ENCODE measurements at regions not wholly inside any gene's neighbourhood (a gene's known extent, or its start where the extent isn't known, plus 50 kb on each side); places are given as distances from the start of the nearest gene placed in this dataset.

DNA sequence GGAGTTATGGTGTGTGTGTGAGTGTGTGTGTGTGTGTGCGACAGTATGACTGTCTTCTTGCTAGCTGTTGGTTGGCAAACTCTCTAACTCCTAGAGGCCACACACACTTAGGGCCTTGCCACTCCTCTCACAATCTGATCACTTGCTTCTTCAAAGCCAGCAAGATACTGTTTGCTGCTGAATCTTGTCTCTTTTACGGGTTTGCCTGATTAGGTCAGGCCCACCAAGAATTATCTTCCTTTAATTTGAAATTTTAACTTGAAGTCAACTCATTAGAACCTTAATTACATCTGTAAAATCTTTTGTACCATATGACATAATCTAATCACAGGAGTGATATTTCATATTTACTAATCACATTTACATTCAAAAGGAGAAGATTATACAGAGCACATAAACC lies 359.2 kb upstream of the SGCG start:
- DNase-seq (ENCODE audit: low spot score), result no peak
- in situ Hi-C loops (cut with MboI; ENCODE audit: low pct_unique_long_range_greater_than_20kb, low sequenced_read_pairs, unreplicated experiment), result no loop called here
- TF ChIP-seq, protein P1, sequence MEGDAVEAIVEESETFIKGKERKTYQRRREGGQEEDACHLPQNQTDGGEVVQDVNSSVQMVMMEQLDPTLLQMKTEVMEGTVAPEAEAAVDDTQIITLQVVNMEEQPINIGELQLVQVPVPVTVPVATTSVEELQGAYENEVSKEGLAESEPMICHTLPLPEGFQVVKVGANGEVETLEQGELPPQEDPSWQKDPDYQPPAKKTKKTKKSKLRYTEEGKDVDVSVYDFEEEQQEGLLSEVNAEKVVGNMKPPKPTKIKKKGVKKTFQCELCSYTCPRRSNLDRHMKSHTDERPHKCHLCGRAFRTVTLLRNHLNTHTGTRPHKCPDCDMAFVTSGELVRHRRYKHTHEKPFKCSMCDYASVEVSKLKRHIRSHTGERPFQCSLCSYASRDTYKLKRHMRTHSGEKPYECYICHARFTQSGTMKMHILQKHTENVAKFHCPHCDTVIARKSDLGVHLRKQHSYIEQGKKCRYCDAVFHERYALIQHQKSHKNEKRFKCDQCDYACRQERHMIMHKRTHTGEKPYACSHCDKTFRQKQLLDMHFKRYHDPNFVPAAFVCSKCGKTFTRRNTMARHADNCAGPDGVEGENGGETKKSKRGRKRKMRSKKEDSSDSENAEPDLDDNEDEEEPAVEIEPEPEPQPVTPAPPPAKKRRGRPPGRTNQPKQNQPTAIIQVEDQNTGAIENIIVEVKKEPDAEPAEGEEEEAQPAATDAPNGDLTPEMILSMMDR (IDR thresholded peaks at IDR 0.05; ENCODE audit: extremely low read depth, insufficient read depth, missing control alignments), result no peak

DNA sequence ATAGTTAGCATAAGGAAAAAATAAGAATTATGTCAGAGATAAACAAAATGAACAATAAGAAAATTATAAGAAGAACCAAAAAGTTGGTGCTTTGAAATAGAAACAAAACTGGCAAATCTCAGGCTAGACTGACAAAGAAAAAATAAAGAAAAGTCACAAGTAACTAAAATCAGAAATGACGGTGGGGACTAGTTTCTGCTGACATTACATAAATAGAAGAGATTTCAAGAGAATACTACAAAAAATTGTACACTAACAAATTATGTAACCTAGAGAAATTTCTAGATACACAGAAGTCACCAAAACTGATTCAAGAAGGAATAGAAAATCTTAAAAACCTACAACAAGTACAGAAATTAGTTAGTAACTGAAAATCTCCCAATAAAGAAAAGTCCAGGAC lies 355.6 kb upstream of the SGCG start:
- in situ Hi-C loops (cut with MboI; ENCODE audit: low pct_unique_long_range_greater_than_20kb, low sequenced_read_pairs, unreplicated experiment), result no loop called here
- TF ChIP-seq, protein P1 (IDR thresholded peaks at IDR 0.05; ENCODE audit: extremely low read depth, insufficient read depth, missing control alignments), result no peak
- DNase-seq (ENCODE audit: low spot score), result no peak

DNA sequence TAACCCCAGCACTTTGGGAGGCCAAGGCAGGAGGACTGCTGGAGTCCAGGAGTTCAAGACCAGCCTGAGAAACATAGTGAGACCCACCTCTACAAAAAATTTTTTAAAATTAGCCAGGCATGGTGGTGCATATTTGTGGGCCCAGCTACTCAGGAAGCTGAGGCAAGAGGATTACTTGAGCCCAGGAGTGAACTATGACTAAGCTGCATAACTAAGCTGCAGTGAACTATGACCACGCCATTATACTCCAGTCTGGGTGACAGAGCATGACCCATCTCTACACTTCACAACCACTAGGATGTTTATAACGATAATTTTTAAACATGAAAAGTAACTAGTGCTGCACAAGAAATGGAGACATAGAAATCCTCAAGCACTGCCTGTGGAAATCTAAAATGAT lies 352.7 kb upstream of the SGCG start:
- no peak for DNase-seq (ENCODE audit: low spot score)
- TF ChIP-seq, protein P1 (IDR thresholded peaks at IDR 0.05; ENCODE audit: extremely low read depth, insufficient read depth, missing control alignments), result no peak
- in situ Hi-C loops (cut with MboI; ENCODE audit: low pct_unique_long_range_greater_than_20kb, low sequenced_read_pairs, unreplicated experiment), result no loop called here

DNA sequence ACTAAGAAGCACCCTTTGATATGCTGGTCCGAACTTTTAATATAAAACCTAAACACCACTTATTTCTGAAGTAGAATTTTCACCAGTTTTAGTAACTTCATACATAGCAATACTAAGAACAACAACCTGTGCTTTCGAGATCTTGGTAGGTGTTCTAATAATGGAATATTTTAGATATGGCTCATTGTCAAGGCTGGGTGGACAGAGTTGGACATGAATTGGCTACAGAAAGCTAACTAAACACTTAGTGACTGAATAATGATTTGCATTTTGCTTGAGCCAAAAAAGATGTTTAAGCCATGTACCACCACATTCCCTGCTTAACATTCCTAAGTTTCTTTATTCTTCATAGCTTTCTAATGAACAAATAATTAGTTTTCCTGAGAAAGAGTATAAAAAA lies 344.3 kb upstream of the SGCG start:
- DNase-seq (ENCODE audit: low spot score), result no peak
- TF ChIP-seq, protein P1 (IDR thresholded peaks at IDR 0.05; ENCODE audit: extremely low read depth, insufficient read depth, missing control alignments), result no peak
- in situ Hi-C loops (cut with MboI; ENCODE audit: low pct_unique_long_range_greater_than_20kb, low sequenced_read_pairs, unreplicated experiment), result no loop called here

DNA sequence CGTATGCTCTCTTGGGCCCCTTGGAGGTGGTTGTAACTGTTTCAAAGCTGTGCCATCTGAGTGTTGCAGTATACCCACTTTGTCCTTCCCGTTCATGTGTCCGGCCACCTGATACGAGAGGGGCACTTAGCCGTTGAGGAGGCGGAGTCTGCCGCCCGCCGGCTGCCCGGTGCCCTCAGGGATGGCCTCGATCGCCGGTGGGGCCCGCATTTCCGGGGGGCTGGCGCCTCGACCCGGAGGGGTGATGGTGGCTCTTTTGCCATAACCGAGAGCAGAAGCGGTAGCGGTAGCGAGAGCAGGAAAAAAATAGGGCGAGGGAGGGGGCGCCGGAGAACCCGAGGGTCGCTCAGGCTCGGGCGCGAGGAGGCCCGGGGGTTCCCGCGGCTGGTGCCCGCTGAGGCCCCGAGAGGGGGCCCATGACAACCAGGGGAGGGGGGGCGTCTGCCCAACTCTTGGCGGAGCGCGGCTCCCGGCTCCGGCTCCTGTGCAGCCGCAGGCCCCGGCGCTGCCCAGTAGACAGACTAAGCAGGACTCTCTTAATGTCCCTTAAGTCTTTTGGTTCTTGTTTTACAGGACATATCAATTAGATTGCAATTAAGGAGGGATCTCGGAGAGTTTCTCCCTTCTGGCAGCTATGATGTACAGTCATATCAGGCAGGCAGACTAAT lies 342.7 kb upstream of the SGCG start:
- in situ Hi-C loops (cut with MboI; ENCODE audit: low pct_unique_long_range_greater_than_20kb, low sequenced_read_pairs, unreplicated experiment), result no loop called here
- no peak for DNase-seq (ENCODE audit: low spot score)
- TF ChIP-seq, protein P1 (IDR thresholded peaks at IDR 0.05; ENCODE audit: extremely low read depth, insufficient read depth, missing control alignments), result no peak

DNA sequence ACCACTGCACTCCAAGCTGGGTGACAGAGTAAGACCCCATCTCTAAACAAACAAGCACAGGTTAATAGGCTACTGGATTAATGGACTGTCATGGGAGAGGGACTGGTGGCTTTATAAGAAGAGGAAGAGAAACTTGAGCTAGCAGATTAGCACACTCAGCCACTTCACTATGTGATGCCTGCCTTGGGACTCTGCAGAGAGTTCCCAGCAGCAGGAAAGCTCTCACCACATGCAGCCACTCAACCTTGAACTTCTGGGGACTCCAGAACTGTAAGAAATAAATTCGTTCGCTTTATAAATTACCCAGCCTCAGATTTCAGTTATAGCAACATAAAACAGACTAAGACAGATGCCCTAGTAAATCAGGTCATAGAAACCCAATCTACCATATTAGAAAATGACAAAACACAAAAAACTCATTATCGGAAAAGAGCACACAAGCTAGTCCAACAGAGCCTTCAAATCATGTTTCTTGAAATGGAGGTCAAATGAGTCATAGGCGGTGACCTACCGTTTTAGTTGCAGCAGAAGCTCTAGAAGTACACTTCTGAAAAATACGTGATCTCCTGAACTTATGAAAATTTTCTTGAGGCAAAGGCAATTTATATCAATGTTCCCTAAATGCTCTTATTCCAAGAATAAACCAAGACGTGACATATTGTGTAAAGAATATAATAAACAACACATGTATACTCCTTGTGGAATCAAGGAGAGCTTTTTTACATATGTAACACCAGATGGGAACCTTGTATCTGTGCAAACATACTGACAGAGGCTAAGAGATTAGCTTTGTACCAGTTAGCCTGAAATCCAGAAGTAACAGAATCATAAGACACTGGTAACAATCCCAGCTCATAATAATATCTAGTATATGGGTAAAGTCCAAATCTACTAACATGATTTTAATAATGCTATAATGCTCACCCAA lies 340.9 kb upstream of the SGCG start:
- TF ChIP-seq, protein P1 (IDR thresholded peaks at IDR 0.05; ENCODE audit: extremely low read depth, insufficient read depth, missing control alignments), result no peak
- DNase-seq (ENCODE audit: low spot score), result no peak
- in situ Hi-C loops (cut with MboI; ENCODE audit: low pct_unique_long_range_greater_than_20kb, low sequenced_read_pairs, unreplicated experiment), result no loop called here

Data from GM13977 (cell line).